ENCODE measurements at regions not wholly inside any gene's neighbourhood (a gene's known extent, or its start where the extent isn't known, plus 50 kb on each side); places are given as distances from the start of the nearest gene placed in this dataset.

GRCh38 chr14:45904314-45904713, 651.3 kb upstream of the MIS18BP1 start:
- TF ChIP-seq CTCF (conservative IDR thresholded peaks at IDR 0.05; ENCODE audit: low read depth in 2 of 2) (no peak), CREB1 (CRISPR knock-in tag; IDR thresholded peaks at IDR 0.05; ENCODE audit: low read depth) (no peak), POLR2AphosphoS5 (IDR thresholded peaks at IDR 0.05; ENCODE audit: low read depth) (no peak), ETS1 (IDR thresholded peaks at IDR 0.05) (no peak), EZH2 (IDR thresholded peaks at IDR 0.05; ENCODE audit: low read depth, unreplicated experiment) (no peak), REST (IDR thresholded peaks at IDR 0.05; ENCODE audit: unreplicated experiment) (no peak)

All from GM23338 (cell line).